T-helper 17 cell (primary cell): ENCODE measurements at regions not wholly inside any gene's neighbourhood (a gene's known extent, or its start where the extent isn't known, plus 50 kb on each side); places are given as distances from the start of the nearest gene placed in this dataset.

Experiments used
- ATAC-seq: fragments of 150-1000 bp; cut with Tn5 transposase; 2 replicates; pipeline ENCODE4 v1.10.0; 2021; ENCODE audit warnings: mild to moderate bottlenecking, moderate library complexity
- DNase-seq, 3 donors: peaks; one replicate each; pipeline versions ENCODE4 v3.0.0 to v3.0.0-alpha.2; 2020 to 2021
- H3K9me3 ChIP-seq: one replicate; pipeline ENCODE4 v1.7.0; 2013; ENCODE audit warnings: low read length, mild to moderate bottlenecking; ENCODE audit not compliant: control insufficient read depth, poor library complexity, severe bottlenecking
- H3K27ac Mint-ChIP-seq: one replicate; pipeline ENCODE4 v1.8.0; 2022; ENCODE audit warnings: mild to moderate bottlenecking, moderate library complexity, mixed read lengths
- H3K27me3 Mint-ChIP-seq: one replicate; pipeline ENCODE4 v1.8.0; 2022; ENCODE audit warnings: mixed read lengths
- H3K36me3 Mint-ChIP-seq: one replicate; pipeline ENCODE4 v1.8.0; 2022; ENCODE audit warnings: low read depth, mixed read lengths
- H3K4me1 Mint-ChIP-seq: one replicate; pipeline ENCODE4 v1.8.0; 2022; ENCODE audit warnings: mild to moderate bottlenecking, mixed read lengths
- H3K4me3 Mint-ChIP-seq: one replicate; pipeline ENCODE4 v1.8.0; 2022; ENCODE audit warnings: mild to moderate bottlenecking, moderate library complexity, mixed read lengths

DNA sequence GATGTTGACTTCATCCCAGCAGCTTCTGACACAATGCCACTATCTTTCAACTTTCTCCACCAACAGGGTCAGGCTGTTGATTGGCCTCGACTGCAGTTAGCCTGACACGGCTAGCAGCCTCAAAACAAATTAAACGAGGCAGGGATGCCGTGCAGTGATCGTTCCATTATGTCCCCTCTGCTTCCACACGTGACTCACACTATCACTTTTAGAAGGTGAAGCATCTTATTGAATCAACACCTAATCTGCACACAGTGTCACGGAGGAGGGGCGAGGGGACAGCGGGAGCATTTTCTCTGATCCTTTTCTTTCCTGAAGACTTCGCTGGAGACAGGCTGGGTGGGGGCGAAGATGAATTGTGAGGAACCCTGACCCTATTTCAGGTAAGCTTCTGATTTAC, 241.9 kb upstream of the ZNF507 start:
- ATAC-seq (no peak), DNase-seq (no peak)
- Mint-ChIP-seq H3K27me3 (peaks cover 27% of the 10 kb centered on the region), H3K27ac (no peak overlapping the region), H3K36me3 (no peaks in the 10 kb centered on the region), H3K4me1 (no peaks in the 10 kb centered on the region), H3K4me3 (no peak overlapping the region)
- no peaks in the 10 kb centered on the region for H3K9me3 ChIP-seq

DNA sequence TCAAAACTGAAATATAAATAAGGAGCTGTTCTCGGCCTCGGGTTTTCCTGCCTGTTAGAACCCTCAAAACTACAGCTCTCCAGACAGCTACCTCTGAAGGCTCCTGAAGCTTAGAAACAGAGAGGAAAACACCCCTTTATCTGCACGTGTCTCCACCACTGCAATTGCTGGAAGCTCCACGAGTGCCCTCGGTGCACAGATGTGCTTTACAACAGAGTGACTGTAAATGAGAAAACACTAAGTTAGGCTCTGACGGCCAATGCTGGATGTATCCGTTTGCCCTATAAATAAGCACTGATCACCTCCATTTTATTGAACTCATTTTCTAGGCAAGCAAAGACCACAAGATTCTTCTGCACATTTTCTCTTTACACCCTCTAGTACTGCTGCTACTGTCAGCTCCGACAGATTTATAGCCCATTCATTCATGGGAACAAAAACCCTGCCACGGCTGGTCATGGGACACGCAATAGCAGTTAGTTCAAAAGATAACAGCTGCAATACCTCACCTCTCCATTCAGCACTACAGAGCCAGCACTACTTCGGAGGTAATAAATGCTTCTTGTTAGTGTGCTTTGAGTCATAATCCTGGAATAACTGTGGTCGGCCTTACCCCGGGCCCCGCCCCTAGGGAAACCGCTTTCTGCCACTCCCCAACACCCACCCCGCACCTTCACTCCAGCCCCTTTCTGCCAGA, 241.1 kb upstream of the ZNF507 start:
- H3K4me3 Mint-ChIP-seq: no peak overlapping the region
- ATAC-seq: no peak
- no peaks in the 10 kb centered on the region for H3K9me3 ChIP-seq
- DNase-seq: no peak
- peaks cover 27% of the 10 kb centered on the region for H3K27me3 Mint-ChIP-seq
- H3K27ac Mint-ChIP-seq: no peak overlapping the region
- H3K4me1 Mint-ChIP-seq: no peaks in the 10 kb centered on the region
- no peaks in the 10 kb centered on the region for H3K36me3 Mint-ChIP-seq

DNA sequence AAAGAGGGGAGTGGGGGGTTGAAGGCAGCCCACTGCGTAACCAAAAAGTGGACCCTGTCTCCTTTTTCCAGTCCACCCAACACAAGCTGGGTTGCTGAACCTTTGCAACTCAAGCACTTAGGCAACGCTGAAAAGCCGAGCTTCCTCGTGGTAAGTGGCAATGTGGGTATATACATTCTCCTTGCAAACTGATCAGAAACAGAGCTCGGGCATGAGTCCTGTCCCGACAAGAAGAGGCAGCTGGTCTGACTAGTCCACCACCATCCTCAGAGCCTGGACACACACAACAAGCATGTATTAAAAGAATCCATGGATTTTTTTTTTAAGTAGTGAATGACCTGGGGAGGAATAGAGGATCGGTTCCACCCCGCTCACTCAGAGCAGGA, 240.6 kb upstream of the ZNF507 start:
- no peaks in the 10 kb centered on the region for H3K9me3 ChIP-seq
- no peaks in the 10 kb centered on the region for H3K36me3 Mint-ChIP-seq
- peaks cover 27% of the 10 kb centered on the region for H3K27me3 Mint-ChIP-seq
- DNase-seq (no peak), ATAC-seq (no peak)
- no peak overlapping the region for H3K27ac Mint-ChIP-seq
- H3K4me3 Mint-ChIP-seq: no peak overlapping the region
- H3K4me1 Mint-ChIP-seq: no peaks in the 10 kb centered on the region

DNA sequence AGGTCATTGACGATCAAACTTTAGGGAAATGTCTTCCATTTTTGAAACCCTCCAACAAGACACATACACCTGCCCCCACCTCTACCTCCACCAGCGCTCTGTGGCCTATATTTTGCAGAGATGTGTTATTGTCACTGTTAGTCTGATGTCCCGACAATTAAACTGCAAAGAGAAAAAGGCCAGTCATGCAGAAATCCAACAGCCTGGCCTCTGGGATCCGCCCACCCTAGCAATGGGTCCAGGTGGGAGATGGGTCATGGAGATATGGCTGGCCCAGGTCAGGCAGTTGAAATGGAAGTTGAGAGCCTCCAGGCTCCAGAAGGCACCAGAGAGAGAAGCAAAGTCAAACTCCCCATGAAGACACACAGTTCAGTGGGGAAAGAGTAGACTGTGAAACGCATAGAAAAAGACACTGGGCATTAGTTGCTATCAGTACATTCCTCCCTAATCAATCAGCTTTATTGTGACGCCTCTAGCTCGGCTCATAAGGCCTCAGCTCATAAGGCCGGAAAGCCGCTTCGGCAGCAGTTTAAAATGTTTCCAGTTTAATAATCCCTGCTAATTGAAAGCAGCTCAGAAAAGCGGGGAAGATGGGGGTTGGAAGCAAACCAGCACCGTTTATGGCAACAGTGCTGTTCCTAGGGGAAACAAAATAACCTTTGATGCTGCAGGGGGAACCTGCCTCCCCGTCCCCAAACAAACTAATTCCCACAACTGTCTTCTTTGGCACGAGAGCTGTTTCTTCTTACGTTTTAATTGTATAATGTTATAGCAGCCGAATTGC, 239.7 kb upstream of the ZNF507 start:
- no peak for DNase-seq
- Mint-ChIP-seq H3K4me1 (no peaks in the 10 kb centered on the region), H3K27me3 (peaks cover 27% of the 10 kb centered on the region), H3K36me3 (no peaks in the 10 kb centered on the region), H3K4me3 (no peak overlapping the region), H3K27ac (no peak overlapping the region)
- no peaks in the 10 kb centered on the region for H3K9me3 ChIP-seq
- ATAC-seq: no peak

DNA sequence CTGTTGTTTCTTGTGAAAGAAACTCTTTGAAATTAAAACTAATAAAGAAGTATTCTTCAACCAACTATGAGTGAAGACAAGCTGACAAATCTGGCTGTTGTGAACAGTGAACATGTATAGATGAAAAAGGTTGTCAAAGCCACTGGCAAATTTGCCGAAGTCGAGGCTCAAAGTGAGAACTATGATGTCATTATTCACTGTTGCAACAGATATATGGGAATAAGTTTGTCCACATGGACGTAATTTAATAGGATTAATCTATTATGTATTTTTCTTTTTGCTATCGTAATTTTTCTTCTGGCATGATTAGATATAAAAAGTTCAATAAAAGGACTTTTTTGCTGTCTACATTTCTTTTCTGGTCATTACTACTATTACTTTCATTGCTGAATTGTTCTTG, 223.2 kb upstream of the ZNF507 start:
- no peaks in the 10 kb centered on the region for H3K9me3 ChIP-seq
- peaks cover 4% of the 10 kb centered on the region for H3K36me3 Mint-ChIP-seq
- ATAC-seq (no peak), DNase-seq (no peak)
- peaks cover 20% of the 10 kb centered on the region for H3K27me3 Mint-ChIP-seq
- no peak overlapping the region for H3K4me3 Mint-ChIP-seq
- H3K4me1 Mint-ChIP-seq: no peaks in the 10 kb centered on the region
- H3K27ac Mint-ChIP-seq: no peak overlapping the region

DNA sequence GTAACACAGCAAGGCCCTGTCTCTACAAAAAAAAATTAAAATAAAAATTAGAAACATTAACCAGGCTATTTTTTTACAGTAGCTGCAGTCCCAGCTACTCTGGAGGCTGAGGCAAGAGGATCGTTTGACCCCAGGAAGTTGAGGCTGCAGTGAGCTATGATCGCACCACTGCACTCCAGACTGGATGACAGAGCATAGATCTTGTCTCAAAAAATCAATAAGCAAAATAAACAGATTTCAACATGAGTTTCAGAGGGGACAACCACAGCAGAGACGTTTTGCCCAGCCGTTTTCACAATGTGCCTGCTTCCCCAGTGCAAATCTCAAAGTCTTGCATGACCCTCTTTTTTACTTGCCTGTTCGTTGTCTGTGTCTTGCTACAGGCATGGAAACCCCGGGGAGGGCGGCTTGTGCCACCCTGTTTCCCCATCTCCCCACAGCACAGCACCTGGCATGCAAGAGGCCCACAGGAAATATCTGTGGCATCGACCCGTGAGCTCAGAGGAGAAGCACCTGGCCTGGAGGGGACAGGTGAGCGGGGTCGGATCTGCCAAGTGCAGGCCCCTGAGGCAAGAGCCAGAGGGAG, 222.0 kb upstream of the ZNF507 start:
- Mint-ChIP-seq H3K36me3 (peaks cover 2% of the 10 kb centered on the region), H3K27me3 (peaks cover 20% of the 10 kb centered on the region), H3K4me1 (no peaks in the 10 kb centered on the region), H3K4me3 (no peak overlapping the region), H3K27ac (no peak overlapping the region)
- DNase-seq (no peak), ATAC-seq (no peak)
- no peaks in the 10 kb centered on the region for H3K9me3 ChIP-seq

DNA sequence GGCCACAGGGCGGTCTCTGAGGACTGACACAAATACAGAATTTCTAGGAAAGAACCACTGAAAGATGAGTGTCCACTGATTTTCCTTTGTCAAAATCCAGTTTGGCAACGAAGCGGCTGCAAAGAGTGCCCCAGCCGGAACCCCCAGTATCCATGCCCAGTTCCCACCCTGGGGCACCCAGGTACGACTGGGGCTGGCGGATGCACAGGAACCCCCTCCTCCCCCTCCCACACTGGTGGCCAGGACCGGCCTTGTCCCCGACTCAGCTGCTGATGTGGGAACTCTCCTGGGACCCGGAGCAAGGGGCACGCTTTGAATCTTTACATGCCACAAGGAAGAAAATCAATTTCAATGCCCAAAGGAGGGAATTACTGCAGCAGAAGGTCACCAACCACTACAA, 220.8 kb upstream of the ZNF507 start:
- H3K27ac Mint-ChIP-seq: no peak overlapping the region
- H3K4me3 Mint-ChIP-seq: no peak overlapping the region
- no peaks in the 10 kb centered on the region for H3K9me3 ChIP-seq
- H3K36me3 Mint-ChIP-seq: peaks cover 2% of the 10 kb centered on the region
- DNase-seq (no peak), ATAC-seq (no peak)
- H3K4me1 Mint-ChIP-seq: no peaks in the 10 kb centered on the region
- H3K27me3 Mint-ChIP-seq: peaks cover 20% of the 10 kb centered on the region

DNA sequence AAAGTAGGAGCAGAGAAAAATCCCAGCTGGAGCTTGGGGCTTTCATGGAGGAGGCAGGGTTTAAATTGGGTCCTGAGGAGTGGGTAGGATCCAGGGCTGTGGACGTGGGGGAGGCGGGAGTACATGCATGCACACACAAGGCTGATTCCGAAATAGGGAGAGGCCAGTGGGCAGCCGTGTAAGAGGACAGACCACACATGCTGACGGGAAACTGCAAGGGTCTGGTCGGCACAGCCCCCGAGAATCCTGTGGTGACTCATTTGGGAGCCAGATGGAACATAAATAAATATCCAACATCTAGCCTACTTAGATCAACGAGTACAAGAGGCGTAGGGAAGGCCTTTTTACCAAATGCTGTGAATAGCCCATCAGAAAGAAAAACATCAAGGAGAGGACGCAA, 216.3 kb upstream of the ZNF507 start:
- H3K27me3 Mint-ChIP-seq: peaks cover 6% of the 10 kb centered on the region
- no peaks in the 10 kb centered on the region for H3K4me1 Mint-ChIP-seq
- DNase-seq: no peak
- H3K36me3 Mint-ChIP-seq: no peaks in the 10 kb centered on the region
- no peak overlapping the region for H3K27ac Mint-ChIP-seq
- no peak overlapping the region for H3K4me3 Mint-ChIP-seq
- H3K9me3 ChIP-seq: no peaks in the 10 kb centered on the region
- ATAC-seq: no peak

DNA sequence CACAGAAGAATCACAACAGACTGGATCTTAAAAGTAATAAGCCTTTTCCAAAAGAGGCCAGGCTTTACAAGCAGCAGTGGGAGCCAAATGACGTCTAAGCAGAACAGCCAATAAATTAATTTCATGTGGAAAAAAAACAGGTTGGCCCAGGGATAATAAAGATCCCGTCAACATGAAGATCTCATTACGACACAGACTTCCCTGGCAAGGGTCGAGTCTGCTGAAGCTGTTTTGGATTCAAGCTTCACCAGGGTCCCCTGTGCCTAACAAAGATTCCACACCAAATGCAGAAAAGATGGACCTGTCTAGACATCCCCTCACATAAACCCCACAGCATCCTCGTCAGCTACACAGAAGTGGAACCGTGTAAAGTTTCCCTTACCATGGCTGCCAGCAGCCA, 215.1 kb upstream of the ZNF507 start:
- Mint-ChIP-seq H3K27me3 (no peaks in the 10 kb centered on the region), H3K4me1 (no peaks in the 10 kb centered on the region), H3K36me3 (no peaks in the 10 kb centered on the region), H3K4me3 (no peak overlapping the region), H3K27ac (no peak overlapping the region)
- no peaks in the 10 kb centered on the region for H3K9me3 ChIP-seq
- no peak for DNase-seq
- no peak for ATAC-seq

DNA sequence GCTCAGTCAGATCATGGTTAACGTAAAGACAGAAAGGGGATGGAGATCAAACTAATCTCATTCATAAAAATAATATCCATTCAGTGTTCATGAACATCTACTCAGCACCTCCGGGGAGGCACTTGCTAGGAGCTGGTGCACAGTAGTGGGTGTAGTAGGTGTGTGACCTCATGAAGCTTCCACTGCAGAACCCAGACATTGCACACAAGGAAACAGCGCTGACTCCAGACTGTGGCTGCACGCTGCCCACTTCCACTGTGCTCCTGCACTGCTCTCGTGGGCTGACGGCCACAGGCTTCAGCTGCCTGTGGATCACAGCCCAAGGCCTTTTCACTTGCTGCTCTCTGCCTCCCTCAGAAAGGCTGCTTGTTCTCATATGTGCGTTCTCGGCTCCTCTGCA, 214.4 kb upstream of the ZNF507 start:
- H3K4me3 Mint-ChIP-seq: no peak overlapping the region
- H3K4me1 Mint-ChIP-seq: no peaks in the 10 kb centered on the region
- H3K9me3 ChIP-seq: no peaks in the 10 kb centered on the region
- no peaks in the 10 kb centered on the region for H3K27me3 Mint-ChIP-seq
- H3K27ac Mint-ChIP-seq: no peak overlapping the region
- no peaks in the 10 kb centered on the region for H3K36me3 Mint-ChIP-seq
- ATAC-seq (no peak), DNase-seq (no peak)

DNA sequence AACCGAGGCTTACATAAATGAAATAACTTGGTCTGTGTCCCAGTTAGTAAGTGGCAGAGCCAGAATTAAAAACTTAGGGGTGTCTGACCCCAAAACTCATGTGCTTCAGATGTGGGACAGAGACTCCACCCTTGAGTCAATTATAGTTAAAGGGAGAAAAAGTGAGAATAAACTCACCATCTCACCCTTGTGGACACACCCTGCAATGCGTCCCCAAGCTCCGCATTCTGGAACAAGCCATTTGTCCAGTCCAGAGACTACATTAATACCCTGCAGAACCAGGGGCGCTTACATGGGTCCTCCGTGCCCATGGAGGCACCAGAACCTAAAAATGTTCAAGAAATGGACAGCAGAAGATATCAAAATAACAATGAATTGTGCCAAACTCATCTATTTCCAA, 207.0 kb upstream of the ZNF507 start:
- Mint-ChIP-seq H3K36me3 (no peaks in the 10 kb centered on the region), H3K27ac (no peak overlapping the region), H3K4me3 (no peak overlapping the region), H3K27me3 (peaks cover 10% of the 10 kb centered on the region), H3K4me1 (no peaks in the 10 kb centered on the region)
- H3K9me3 ChIP-seq: no peaks in the 10 kb centered on the region
- no peak for ATAC-seq
- no peak for DNase-seq

DNA sequence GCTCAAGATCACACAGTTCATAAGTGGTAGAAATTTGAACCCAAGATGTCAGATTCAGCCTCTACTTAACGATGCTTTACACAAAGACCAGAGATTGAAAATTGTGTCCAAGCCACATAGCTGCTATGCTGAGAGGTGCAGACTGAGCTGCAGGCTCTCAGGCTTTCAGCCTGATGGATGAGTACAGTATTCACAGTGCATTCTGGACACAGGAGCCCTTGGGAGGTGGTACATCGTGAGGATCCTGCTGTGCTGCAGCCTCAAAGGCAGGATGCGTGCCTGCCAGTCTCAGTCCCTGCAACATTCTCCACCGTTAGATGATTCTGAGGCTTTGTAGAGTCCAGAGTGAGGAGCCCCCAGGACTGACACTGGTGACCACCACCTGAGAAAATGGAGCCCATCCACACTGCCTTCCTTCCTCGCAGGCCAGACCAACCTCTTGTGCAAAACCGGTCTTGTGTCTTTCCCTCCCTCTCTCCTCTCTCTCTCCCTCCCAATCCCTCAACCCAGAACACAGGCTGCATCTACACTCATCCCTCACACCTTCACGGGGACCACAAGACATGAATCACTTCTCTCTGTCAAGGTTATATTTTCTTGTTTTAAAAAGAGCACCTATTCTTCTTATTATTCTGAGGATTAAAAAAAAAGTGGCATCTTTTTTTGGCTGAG, 203.4 kb upstream of the ZNF507 start:
- Mint-ChIP-seq H3K36me3 (no peaks in the 10 kb centered on the region), H3K27ac (no peak overlapping the region), H3K4me1 (no peaks in the 10 kb centered on the region), H3K4me3 (no peak overlapping the region), H3K27me3 (peaks cover 10% of the 10 kb centered on the region)
- H3K9me3 ChIP-seq: no peaks in the 10 kb centered on the region
- ATAC-seq (no peak), DNase-seq (no peak)

DNA sequence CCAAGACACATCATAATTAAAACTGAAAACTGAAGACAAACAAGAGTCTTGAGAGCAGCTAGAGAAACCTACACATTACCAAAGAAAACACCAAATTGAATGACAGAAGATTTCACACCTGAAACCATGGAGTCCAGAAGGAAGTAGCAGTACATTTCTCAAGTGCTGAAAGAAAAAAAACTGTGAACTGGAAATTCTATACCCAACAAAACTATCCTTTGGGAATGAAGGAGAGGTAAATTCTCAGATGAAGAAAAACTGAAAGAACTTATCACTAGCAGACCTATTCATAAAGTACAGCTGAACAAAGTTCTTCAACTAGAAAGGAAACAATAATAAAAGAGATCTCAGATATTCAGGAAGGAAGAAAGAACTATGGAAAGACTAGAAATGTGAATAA, 198.7 kb upstream of the ZNF507 start:
- H3K9me3 ChIP-seq: no peaks in the 10 kb centered on the region
- DNase-seq (no peak), ATAC-seq (no peak)
- Mint-ChIP-seq H3K27me3 (no peaks in the 10 kb centered on the region), H3K27ac (no peak overlapping the region), H3K4me3 (no peak overlapping the region), H3K36me3 (no peaks in the 10 kb centered on the region), H3K4me1 (no peaks in the 10 kb centered on the region)
